GM23248 (cell line): ENCODE measurements at regions not wholly inside any gene's neighbourhood (a gene's known extent, or its start where the extent isn't known, plus 50 kb on each side); places are given as distances from the start of the nearest gene placed in this dataset.

Source experiments
- EZH2 ChIP-seq: fragments of 200-600 bp; sonication (generic); IDR thresholded peaks from 2 replicates; pipeline ENCODE4 v1.6.1; 2018; ENCODE audit warnings: antibody characterized with exemption, mild to moderate bottlenecking; ENCODE audit not compliant: insufficient read depth, poor library complexity, severe bottlenecking
- EZH2phosphoT487 ChIP-seq: fragments of 200-600 bp; sonication (generic); IDR thresholded peaks from 2 replicates; pipeline ENCODE4 v1.6.1; 2018; ENCODE audit warnings: antibody characterized with exemption, moderate library complexity, mild to moderate bottlenecking, low read depth; ENCODE audit not compliant: insufficient read depth

GRCh38 chr12:42854826-42855225 is 265.3 kb upstream of the PRICKLE1 start:
- TF ChIP-seq EZH2 (no peak), EZH2phosphoT487 (no peak)
